Stimulated activated naive CD4-positive, alpha-beta T cell (primary cell): ENCODE measurements at regions not wholly inside any gene's neighbourhood (a gene's known extent, or its start where the extent isn't known, plus 50 kb on each side); places are given as distances from the start of the nearest gene placed in this dataset.
"Not testable (repeated sequence)": the region's sequence is repeated elsewhere in the genome, so short reads cannot be mapped to it uniquely, and the experiment has no call there.

Experiments
- DNase-seq, 6 experiments: peaks; one replicate each; lab custom pipeline; 2025; lab: John Stamatoyannopoulos, UW

GRCh38 chr2:17362956-17363355 lies 155.3 kb downstream of the RAD51AP2 start:
- DNase-seq = no peak

- DNase-seq = no peak
These were observed 162.5 kb downstream of the RAD51AP2 start for GRCh38 chr2:17355608-17356329.

DNA sequence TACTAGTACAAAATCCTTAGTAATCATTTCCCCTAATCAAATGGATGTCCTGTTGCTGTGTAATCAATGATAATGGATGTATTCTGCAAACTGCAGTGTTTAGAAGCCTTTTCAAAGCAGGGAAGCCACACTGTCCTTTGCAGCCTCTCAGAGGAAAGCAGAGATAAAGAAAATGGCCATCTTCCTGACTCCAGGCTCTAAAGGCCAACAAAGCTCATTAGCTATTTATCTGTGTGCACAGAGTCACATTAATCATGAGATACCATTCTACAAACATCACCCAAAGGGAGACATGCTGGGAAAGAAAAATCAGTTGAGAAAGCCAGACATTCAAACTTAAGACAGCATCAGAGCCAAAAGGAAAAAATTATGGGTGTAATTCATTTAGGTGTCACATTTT lies 165.0 kb downstream of the RAD51AP2 start:
- DNase-seq = no peak

DNA sequence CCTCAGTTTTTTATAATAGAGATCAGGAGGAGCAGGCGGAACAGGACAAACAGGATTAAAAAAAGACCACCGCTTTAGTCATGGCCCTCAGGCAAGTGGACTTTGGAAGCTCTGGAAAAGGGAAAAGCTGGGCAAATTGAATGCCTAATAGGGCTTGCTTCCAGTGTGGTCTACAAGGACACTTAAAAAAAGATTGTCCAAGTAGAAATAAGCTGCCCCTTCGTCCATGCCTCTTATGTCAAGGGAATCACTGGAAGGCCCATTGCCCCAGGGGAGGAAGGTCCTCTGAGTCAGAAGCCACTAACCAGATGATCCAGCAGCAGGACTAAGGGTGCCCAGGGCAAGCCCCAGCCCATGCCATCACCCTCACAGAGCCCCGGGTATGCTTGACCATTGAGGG lies 175.5 kb downstream of the RAD51AP2 start:
- DNase-seq = not testable (repeated sequence)

- DNase-seq = no peak
These were observed 180.7 kb downstream of the RAD51AP2 start for GRCh38 chr2:17337507-17337906.

DNA sequence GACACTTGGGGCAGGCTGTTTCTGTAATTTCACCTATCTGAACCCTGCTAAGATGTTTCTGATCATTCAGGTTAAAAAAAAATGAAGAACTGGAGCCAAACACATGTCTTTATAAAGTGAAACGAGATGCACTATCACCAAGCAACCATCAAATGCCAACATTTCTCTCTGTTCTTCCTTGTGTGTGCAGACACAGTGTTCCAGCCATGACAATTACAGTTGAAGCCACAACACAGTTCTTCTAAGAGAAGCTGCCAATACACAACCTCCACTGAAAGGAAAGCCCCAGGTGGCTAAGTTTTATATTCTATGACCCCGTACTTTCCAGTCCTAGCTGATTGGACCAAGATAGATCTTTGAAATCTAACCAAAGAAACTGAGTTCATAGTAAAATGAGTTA lies 181.8 kb downstream of the RAD51AP2 start:
- no peak for DNase-seq

DNA sequence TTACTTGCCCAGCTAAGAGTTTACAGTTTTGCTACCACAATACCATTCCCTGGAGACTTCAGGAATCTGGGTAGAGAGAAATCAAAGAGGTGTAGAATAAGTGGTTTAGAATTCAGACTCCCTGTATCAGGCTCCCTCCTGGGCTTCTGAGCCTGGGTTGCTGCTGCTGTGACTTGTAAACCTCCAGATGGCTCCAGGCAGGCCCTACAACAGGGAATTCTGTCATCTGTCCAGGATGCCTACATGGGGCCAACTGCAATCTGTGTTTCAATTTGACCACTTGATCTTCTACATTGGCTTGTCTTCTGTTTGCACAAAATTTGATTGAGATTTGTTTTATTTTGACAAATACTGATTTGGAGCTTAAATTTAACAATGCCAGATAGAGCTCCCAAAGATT lies 183.9 kb downstream of the RAD51AP2 start:
- no peak for DNase-seq

DNA sequence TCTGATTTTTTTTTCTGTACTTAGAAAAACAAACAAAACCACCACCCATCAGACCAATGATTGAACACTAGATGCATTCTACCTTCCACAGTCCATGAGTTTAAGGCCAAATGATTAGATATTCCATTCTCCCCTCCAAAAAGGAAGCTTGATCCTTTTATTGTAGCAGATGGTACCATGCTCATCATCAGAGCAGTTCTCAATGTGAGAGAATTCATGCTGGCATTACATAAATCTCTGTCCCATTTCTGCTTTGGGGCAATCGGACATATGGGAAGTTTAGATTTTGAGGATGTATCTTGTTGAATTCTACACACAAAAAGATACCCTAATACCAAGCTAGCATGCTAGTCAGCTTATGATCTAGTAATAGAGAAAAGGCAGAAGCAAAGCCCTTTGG lies 186.6 kb downstream of the RAD51AP2 start:
- DNase-seq = no peak

DNA sequence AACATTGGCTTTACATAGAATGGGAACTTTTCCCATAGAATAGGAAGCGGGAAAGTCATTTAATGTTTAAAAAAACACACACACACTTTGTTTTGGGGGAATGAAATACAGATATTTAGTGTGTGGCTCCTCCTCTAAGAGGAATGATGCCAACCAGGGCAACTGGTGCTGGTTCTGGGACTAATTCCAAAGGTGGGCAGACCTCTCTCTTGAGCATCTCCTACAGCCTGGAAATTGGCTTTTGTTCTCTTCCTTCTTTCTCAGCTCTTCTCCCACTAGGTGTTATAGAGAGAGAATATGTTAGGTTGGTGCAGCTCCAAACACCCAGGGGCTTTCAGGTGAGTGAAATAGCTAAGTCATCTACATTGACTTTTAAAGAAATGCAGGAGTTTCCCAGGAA lies 190.1 kb downstream of the RAD51AP2 start:
- no peak for DNase-seq

DNA sequence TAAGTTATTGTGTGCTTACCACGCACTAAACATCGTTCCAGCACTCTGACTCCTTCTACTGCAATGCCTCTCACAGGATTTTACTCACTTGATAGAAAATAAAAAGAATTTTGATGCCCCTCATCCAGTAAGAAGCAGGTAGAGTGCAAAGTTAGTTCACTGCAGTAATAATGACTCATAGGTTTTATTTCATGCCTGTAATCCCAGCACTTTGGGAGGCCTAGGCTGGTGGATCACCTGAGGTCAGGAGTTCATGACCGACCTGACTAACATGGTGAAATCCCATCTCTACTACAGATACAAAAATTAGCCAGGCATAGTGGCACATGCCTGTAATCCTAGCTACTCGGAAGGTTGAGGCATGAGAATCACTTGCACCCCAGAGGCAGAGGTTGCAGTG lies 190.6 kb downstream of the RAD51AP2 start:
- no peak for DNase-seq

- no peak for DNase-seq
These were observed 191.5 kb downstream of the RAD51AP2 start for GRCh38 chr2:17326717-17327116.

DNA sequence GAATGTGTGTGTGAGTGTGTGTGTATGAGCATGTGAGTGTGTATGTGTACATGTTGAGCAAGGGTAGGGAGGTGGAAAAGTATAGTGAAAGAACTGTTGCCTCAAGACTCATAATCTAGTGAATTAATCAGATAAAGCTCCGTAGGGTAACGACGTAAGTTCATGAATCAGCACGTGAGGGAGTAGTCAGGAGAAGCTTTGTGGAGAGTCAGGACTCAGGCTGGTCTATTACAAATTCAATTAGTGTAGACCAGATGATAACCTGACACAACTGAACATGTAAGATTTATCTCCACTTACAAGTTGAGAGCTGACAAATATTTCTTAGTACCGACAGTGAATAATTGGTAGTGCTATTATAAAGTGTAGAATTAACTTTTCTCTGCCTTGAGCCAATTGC lies 194.5 kb downstream of the RAD51AP2 start:
- DNase-seq = no peak

DNA sequence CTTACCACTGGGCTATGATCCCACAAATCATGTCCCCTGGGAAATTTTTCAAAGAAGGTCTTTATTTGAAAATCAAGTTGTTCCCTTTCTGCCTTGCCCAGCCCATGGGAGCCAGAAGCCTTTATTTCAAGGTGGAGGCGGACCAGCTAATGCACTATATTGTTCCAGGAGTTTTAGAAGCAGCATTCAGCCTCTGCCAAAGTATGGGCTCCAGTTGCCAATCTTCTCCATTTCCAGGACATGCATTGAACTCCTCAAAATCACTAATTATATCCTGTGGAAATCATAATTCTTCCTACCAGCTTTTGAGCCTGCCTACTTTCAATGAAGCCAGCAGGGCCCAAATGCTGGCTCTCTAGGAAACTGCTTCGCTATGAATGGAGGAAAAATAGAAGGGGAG lies 195.8 kb downstream of the RAD51AP2 start:
- DNase-seq = no peak

DNA sequence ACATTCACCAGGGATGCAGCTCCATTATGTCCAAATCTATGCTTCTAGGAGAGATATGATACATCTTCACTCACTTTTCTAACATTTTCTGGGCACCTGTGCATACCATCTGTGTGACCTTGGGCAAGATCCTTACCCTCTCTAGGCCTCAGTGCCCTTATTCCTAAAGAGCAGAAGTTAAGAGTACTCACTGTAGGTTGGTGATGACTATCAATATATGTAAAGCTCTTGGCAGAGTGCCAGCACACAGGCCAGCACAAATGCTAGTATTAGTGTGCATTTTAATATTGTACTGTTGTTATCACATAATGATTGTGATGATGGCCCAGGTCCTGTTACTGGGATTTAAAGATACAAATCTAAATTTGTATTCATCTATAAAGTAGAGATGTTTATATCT lies 199.2 kb downstream of the RAD51AP2 start:
- DNase-seq = no peak

GRCh38 chr2:17318013-17318412 lies 200.2 kb downstream of the RAD51AP2 start:
- no peak for DNase-seq

- DNase-seq = no peak
These were observed 200.7 kb downstream of the RAD51AP2 start for GRCh38 chr2:17317439-17317976.

DNA sequence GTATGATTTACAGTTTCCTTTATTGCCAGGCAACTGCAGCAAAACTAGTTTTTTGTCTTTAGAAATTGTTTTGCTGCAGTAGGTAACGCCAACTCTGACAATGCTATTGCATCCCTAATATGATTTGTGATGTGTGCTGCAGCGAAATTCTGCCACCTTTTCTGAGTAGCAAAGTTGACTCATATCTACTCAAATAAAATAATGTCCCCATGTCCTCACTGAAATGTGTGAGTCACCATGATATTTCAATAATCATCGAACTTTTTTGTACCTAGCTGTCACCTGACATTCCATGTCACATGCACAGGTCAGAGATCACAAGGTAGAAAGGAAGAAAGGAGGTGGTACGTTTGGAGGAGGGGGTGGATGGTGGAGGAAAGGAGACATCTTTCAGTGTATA lies 205.0 kb downstream of the RAD51AP2 start:
- DNase-seq = no peak

DNA sequence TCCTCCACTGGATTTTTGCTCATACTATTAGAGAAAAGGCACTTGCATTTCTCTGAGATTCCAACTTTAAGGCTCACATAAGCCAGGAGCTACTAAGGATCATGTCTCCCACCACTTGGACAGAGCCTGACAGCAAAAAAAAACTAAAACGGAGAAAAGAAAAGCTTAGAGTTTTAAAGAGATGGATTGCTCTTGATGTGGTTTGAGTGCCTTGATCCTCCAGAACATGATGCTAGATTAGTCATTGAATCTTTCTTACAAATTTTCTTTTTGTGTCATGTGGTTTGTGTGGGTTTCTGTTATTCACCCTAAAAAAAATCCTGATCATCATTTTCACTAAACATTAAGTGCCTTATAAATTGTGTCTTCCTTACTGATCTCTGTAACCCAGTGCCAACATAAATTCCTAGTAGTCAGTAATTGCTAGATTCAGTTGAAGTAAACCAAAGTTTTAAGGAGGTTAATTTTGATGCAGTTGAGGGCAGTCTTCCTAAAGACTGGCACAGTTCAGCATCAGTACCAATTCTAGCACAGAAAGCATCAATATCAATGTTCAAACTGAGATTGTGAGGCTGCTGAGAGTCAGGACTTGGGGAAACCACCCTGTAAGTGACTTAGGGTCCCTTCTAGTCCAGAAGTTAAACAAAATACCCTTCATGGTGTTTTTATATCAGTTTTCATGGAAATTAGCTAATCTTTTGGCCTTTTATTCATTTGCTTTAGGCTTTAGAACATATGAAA lies 206.3 kb downstream of the RAD51AP2 start:
- no peak for DNase-seq

- DNase-seq = no peak
These were observed 207.1 kb downstream of the RAD51AP2 start for GRCh38 chr2:17311106-17311619.

DNA sequence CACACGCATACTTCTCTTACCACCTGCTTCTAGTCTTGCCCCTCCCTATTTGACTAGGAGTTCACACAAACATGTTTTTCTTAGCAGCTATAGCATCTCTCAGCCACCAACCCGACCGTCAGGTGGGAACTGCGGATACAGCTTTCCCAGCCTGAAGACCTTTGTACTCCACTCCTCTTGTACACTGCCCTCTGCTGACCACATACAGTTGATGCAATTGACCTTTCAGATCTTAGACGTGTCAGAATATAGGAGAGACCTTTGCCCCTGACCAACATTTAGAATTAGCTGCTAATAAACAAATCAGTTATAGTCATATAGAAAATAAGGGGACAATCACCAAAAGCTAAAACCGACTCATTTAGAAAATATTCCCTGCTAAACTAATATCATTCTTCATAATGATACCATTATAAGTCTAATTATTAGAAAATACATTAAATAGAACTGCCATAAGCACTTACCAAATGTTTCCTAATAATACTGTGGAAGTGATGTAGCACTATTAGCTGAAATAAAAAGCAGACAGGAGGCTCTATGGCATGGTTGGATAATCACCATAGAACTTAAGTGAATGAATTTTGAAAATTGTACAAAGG lies 208.4 kb downstream of the RAD51AP2 start:
- no peak for DNase-seq

GRCh38 chr2:17309181-17309580 lies 209.1 kb downstream of the RAD51AP2 start:
- no peak for DNase-seq

GRCh38 chr2:17306706-17307105 lies 211.5 kb downstream of the RAD51AP2 start:
- no peak for DNase-seq

GRCh38 chr2:17306219-17306618 lies 212.0 kb downstream of the RAD51AP2 start:
- no peak for DNase-seq
